SK-N-SH treated with all-trans-retinoic acid at 6 μM for 48 hours (cell line): ENCODE measurements at regions not wholly inside any gene's neighbourhood (a gene's known extent, or its start where the extent isn't known, plus 50 kb on each side); places are given as distances from the start of the nearest gene placed in this dataset.

ENCODE experiments used
- ATAC-seq: fragments of 200-7000 bp; cut with Tn5 transposase; 3 replicates; pipeline ENCODE4 v1.9.1; 2020; ENCODE audit warnings: mild to moderate bottlenecking, moderate library complexity
- ARNTL ChIP-seq: fragments of 450-650 bp; formaldehyde crosslinking; IDR thresholded peaks from 2 replicates; pipeline ENCODE4 v1.5.0; 2020; ENCODE audit warnings: low read depth, mild to moderate bottlenecking, moderate library complexity, borderline replicate concordance
- BACH2 ChIP-seq: fragments of 250-450 bp; sonication (Bioruptor Pico); IDR thresholded peaks from 2 replicates; pipeline ENCODE4 v1.9.0; 2021; ENCODE audit warnings: mild to moderate bottlenecking, borderline replicate concordance
- CSRNP3 ChIP-seq: fragments of 250-450 bp; sonication (Bioruptor Pico); IDR thresholded peaks from 2 replicates; pipeline ENCODE4 v1.5.1; 2021; ENCODE audit warnings: mild to moderate bottlenecking, moderate library complexity
- GLIS3 ChIP-seq: fragments of 250-450 bp; sonication (Bioruptor Pico); IDR thresholded peaks from 2 replicates; pipeline ENCODE4 v1.5.0; 2020; ENCODE audit warnings: mild to moderate bottlenecking, moderate library complexity
- ISL1 ChIP-seq: fragments of 250-450 bp; sonication (Bioruptor Pico); IDR thresholded peaks from 2 replicates; pipeline ENCODE4 v2.1.2; 2022; ENCODE audit warnings: mild to moderate bottlenecking, moderate library complexity
- PATZ1 ChIP-seq: fragments of 250-450 bp; sonication (Bioruptor Pico); IDR thresholded peaks from 2 replicates; pipeline ENCODE4 v1.8.0; 2020; ENCODE audit warnings: mild to moderate bottlenecking, moderate library complexity, borderline replicate concordance
- PPARA ChIP-seq: fragments of 250-450 bp; sonication (Bioruptor Pico); IDR thresholded peaks from 2 replicates; pipeline ENCODE4 v1.5.0; 2020; ENCODE audit warnings: mild to moderate bottlenecking, borderline replicate concordance
- RARB ChIP-seq: fragments of 250-450 bp; sonication (Bioruptor Pico); IDR thresholded peaks from 2 replicates; pipeline ENCODE4 v1.8.0; 2021; ENCODE audit warnings: mild to moderate bottlenecking, moderate library complexity
- SNAI2 ChIP-seq: fragments of 250-450 bp; sonication (Bioruptor Pico); IDR thresholded peaks from 2 replicates; pipeline ENCODE4 v1.5.0; 2020; ENCODE audit warnings: mild to moderate bottlenecking, moderate library complexity
- TCF4 ChIP-seq: fragments of 250-450 bp; sonication (Bioruptor Pico); IDR thresholded peaks from 2 replicates; pipeline ENCODE4 v1.8.0; 2021; ENCODE audit warnings: mild to moderate bottlenecking, moderate library complexity, borderline replicate concordance
- TOX ChIP-seq: fragments of 250-450 bp; sonication (Bioruptor Pico); IDR thresholded peaks from 2 replicates; pipeline ENCODE4 v1.8.0; 2021; ENCODE audit warnings: mild to moderate bottlenecking, moderate library complexity, borderline replicate concordance
- ZC3H10 ChIP-seq: fragments of 250-450 bp; sonication (Bioruptor Pico); IDR thresholded peaks from 2 replicates; pipeline ENCODE4 v1.5.1; 2021; ENCODE audit warnings: mild to moderate bottlenecking, moderate library complexity
- ZFP30 ChIP-seq: fragments of 450-650 bp; formaldehyde crosslinking; IDR thresholded peaks from 2 replicates; pipeline ENCODE4 v1.5.0; 2022; ENCODE audit warnings: mild to moderate bottlenecking, moderate library complexity
- ZNF565 ChIP-seq: fragments of 450-650 bp; formaldehyde crosslinking; conservative IDR thresholded peaks from 2 replicates; pipeline ENCODE4 v1.5.0; 2020; ENCODE audit warnings: low read depth, mild to moderate bottlenecking, moderate library complexity
- ZNF70 ChIP-seq: fragments of 450-650 bp; formaldehyde crosslinking; IDR thresholded peaks from 2 replicates; pipeline ENCODE4 v1.5.0; 2020; ENCODE audit warnings: mild to moderate bottlenecking, moderate library complexity
- ZNF8 ChIP-seq: fragments of 450-650 bp; formaldehyde crosslinking; IDR thresholded peaks from 2 replicates; pipeline ENCODE4 v1.5.0; 2020; ENCODE audit warnings: mild to moderate bottlenecking, moderate library complexity
- TF ChIP-seq, protein P1 (sequence below): fragments of 250-450 bp; sonication (Bioruptor Pico); IDR thresholded peaks from 2 replicates; pipeline ENCODE4 v1.5.1; 2020; ENCODE audit warnings: low read depth, mild to moderate bottlenecking, moderate library complexity
- TF ChIP-seq, protein P2 (sequence below): fragments of 250-450 bp; sonication (Bioruptor Pico); IDR thresholded peaks from 2 replicates; pipeline ENCODE4 v1.5.0; 2020; ENCODE audit warnings: mild to moderate bottlenecking, moderate library complexity
- TF ChIP-seq, protein P3 (sequence below): fragments of 250-450 bp; sonication (Bioruptor Pico); IDR thresholded peaks from 2 replicates; pipeline ENCODE4 v1.8.0; 2021; ENCODE audit warnings: low read depth, mild to moderate bottlenecking, moderate library complexity, borderline replicate concordance

GRCh38 chr13:90830782-90831181 lies 516.7 kb upstream of the MIR17HG start:
- no peak for ATAC-seq

DNA sequence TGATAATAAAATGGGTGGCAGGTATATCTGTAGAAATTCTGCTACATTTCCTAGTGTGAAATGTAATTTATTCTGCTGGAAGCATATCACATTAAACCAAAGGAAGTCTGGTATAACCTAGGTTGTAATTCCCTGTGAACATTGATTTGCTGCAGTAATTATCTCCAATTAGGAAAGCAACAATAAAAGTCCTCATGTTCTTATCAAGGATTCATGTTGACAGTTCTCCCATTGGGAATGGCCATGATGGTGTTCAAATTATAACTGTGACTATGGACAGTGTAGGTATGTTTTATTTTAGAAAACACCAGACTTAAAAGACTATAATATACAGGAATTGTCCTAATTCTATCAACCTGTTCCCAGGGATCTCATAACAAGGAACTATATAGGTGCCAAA lies 513.5 kb upstream of the MIR17HG start:
- no peak for ATAC-seq
- TF ChIP-seq, protein P1, sequence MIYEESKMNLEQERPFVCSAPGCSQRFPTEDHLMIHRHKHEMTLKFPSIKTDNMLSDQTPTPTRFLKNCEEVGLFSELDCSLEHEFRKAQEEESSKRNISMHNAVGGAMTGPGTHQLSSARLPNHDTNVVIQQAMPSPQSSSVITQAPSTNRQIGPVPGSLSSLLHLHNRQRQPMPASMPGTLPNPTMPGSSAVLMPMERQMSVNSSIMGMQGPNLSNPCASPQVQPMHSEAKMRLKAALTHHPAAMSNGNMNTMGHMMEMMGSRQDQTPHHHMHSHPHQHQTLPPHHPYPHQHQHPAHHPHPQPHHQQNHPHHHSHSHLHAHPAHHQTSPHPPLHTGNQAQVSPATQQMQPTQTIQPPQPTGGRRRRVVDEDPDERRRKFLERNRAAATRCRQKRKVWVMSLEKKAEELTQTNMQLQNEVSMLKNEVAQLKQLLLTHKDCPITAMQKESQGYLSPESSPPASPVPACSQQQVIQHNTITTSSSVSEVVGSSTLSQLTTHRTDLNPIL (CRISPR knock-in tag), result no peak
- TF ChIP-seq ZNF565 (CRISPR knock-in tag) (no peak), ZNF8 (no peak), TCF4 (CRISPR knock-in tag) (no peak), PPARA (CRISPR knock-in tag) (no peak), ISL1 (CRISPR knock-in tag) (no peak), ZFP30 (CRISPR knock-in tag) (no peak), RARB (CRISPR knock-in tag) (no peak), ARNTL (CRISPR knock-in tag) (no peak), GLIS3 (CRISPR knock-in tag) (no peak)
- TF ChIP-seq, protein P2, sequence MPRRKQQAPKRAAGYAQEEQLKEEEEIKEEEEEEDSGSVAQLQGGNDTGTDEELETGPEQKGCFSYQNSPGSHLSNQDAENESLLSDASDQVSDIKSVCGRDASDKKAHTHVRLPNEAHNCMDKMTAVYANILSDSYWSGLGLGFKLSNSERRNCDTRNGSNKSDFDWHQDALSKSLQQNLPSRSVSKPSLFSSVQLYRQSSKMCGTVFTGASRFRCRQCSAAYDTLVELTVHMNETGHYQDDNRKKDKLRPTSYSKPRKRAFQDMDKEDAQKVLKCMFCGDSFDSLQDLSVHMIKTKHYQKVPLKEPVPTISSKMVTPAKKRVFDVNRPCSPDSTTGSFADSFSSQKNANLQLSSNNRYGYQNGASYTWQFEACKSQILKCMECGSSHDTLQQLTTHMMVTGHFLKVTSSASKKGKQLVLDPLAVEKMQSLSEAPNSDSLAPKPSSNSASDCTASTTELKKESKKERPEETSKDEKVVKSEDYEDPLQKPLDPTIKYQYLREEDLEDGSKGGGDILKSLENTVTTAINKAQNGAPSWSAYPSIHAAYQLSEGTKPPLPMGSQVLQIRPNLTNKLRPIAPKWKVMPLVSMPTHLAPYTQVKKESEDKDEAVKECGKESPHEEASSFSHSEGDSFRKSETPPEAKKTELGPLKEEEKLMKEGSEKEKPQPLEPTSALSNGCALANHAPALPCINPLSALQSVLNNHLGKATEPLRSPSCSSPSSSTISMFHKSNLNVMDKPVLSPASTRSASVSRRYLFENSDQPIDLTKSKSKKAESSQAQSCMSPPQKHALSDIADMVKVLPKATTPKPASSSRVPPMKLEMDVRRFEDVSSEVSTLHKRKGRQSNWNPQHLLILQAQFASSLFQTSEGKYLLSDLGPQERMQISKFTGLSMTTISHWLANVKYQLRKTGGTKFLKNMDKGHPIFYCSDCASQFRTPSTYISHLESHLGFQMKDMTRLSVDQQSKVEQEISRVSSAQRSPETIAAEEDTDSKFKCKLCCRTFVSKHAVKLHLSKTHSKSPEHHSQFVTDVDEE (CRISPR knock-in tag), result no peak

More at GRCh38 chr13:90830782-90831181, 516.7 kb upstream of the MIR17HG start:
- TF ChIP-seq CSRNP3 (CRISPR knock-in tag), result no peak

DNA sequence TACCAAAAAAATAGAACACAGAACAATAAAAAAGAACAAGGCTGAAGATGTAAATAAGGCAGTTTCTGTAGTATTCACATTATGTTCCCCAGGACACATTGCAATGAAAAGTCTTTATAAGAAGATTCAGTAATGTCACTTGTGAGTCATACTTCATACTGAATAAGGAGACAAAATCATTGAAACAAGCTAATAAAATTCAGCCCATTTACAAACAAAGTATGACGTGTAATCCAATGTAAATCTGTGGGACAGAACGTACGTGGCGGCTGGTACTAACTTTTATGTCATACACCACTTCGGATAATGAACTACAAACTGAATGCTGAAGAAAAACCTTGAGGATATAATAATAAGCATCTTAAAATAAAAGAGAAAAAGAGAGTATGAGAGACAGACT lies 512.8 kb upstream of the MIR17HG start:
- no peak for ATAC-seq
- TF ChIP-seq ZNF8, result no peak
- no peak for TF ChIP-seq TCF4 (CRISPR knock-in tag)
- no peak for TF ChIP-seq BACH2 (CRISPR knock-in tag)
- no peak for TF ChIP-seq ZNF70 (CRISPR knock-in tag)
- no peak for TF ChIP-seq CSRNP3 (CRISPR knock-in tag)
- TF ChIP-seq TOX (CRISPR knock-in tag), result no peak
- no peak for TF ChIP-seq ISL1 (CRISPR knock-in tag)
- TF ChIP-seq PPARA (CRISPR knock-in tag), result no peak
- TF ChIP-seq ARNTL (CRISPR knock-in tag), result no peak
- TF ChIP-seq, protein P3, sequence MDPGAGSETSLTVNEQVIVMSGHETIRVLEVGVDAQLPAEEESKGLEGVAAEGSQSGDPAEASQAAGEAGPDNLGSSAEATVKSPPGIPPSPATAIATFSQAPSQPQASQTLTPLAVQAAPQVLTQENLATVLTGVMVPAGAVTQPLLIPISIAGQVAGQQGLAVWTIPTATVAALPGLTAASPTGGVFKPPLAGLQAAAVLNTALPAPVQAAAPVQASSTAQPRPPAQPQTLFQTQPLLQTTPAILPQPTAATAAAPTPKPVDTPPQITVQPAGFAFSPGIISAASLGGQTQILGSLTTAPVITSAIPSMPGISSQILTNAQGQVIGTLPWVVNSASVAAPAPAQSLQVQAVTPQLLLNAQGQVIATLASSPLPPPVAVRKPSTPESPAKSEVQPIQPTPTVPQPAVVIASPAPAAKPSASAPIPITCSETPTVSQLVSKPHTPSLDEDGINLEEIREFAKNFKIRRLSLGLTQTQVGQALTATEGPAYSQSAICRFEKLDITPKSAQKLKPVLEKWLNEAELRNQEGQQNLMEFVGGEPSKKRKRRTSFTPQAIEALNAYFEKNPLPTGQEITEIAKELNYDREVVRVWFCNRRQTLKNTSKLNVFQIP (CRISPR knock-in tag), result no peak
- TF ChIP-seq ZC3H10 (CRISPR knock-in tag), result no peak
- TF ChIP-seq PATZ1 (CRISPR knock-in tag), result no peak
- TF ChIP-seq SNAI2, result no peak
- no peak for TF ChIP-seq ZNF565 (CRISPR knock-in tag)
- no peak for TF ChIP-seq RARB (CRISPR knock-in tag)
